Neuronal stem cell (in vitro differentiated cells): ENCODE measurements at regions not wholly inside any gene's neighbourhood (a gene's known extent, or its start where the extent isn't known, plus 50 kb on each side); places are given as distances from the start of the nearest gene placed in this dataset.

Experiments used
- DNase-seq: peaks from one replicate; pipeline ENCODE4 v3.0.0-alpha.2; 2013; ENCODE audit warnings: low spot score
- H2AFZ ChIP-seq: one replicate; pipeline ENCODE4 v1.6.1; 2013; ENCODE audit warnings: mild to moderate bottlenecking, low read length, inconsistent platforms
- H2AK5ac ChIP-seq: 2 replicates; pipeline ENCODE4 v1.6.1; 2013; ENCODE audit warnings: low read depth, mild to moderate bottlenecking, inconsistent platforms, low read length, moderate library complexity, mixed read lengths
- H2BK120ac ChIP-seq: 2 replicates; pipeline ENCODE4 v1.6.1; 2013; ENCODE audit warnings: low read depth, mild to moderate bottlenecking, inconsistent platforms, low read length, moderate library complexity, mixed read lengths
- H2BK12ac ChIP-seq: one replicate; pipeline ENCODE4 v1.6.1; 2013; ENCODE audit warnings: low read length, inconsistent platforms
- H2BK15ac ChIP-seq: 2 replicates; pipeline ENCODE4 v1.6.1; 2013; ENCODE audit warnings: mild to moderate bottlenecking, low read length, inconsistent platforms, mixed read lengths
- H2BK5ac ChIP-seq: one replicate; pipeline ENCODE4 v1.6.1; 2013; ENCODE audit warnings: inconsistent platforms, mild to moderate bottlenecking, low read length, moderate library complexity
- H3K14ac ChIP-seq: one replicate; pipeline ENCODE4 v1.6.1; 2013; ENCODE audit warnings: low read length, inconsistent platforms
- H3K18ac ChIP-seq: 2 replicates; pipeline ENCODE4 v1.6.1; 2013; ENCODE audit warnings: low read length, inconsistent platforms
- H3K23ac ChIP-seq: 2 replicates; pipeline ENCODE4 v1.6.1; 2013; ENCODE audit warnings: low read depth, mild to moderate bottlenecking, mixed read lengths, low read length, inconsistent platforms; ENCODE audit not compliant: poor library complexity
- H3K27ac ChIP-seq: replicated peaks from 3 replicates; pipeline ENCODE4 v1.5.1; 2013; ENCODE audit warnings: low read length, inconsistent platforms
- H3K27me3 ChIP-seq, 3 experiments: 2 replicates each; pipeline ENCODE4 v1.6.1; 2013; ENCODE audit warnings: low read length in 3 of 3, mild to moderate bottlenecking in 2 of 3, inconsistent platforms in 1 of 3, low read depth in 1 of 3, mixed read lengths in 1 of 3, moderate library complexity in 1 of 3; ENCODE audit not compliant: control insufficient read depth in 3 of 3, insufficient read depth in 3 of 3
- H3K36me3 ChIP-seq, 2 donors: replicated peaks in 1 of 2; 2 replicates each; pipeline ENCODE4 v1.6.1; 2013; ENCODE audit warnings: low read length in 2 of 2; ENCODE audit not compliant: control insufficient read depth in 2 of 2, insufficient read depth in 2 of 2
- H3K4ac ChIP-seq: 2 replicates; pipeline ENCODE4 v1.6.1; 2013; ENCODE audit warnings: inconsistent platforms, mild to moderate bottlenecking, low read length, moderate library complexity
- H3K4me1 ChIP-seq, 2 donors: 1 replicate in 1 of 2; 2 replicates in 1 of 2; pipeline ENCODE4 v1.6.1; 2013; ENCODE audit warnings: low read length in 2 of 2, low read depth in 1 of 2; ENCODE audit not compliant: control insufficient read depth in 2 of 2, insufficient read depth in 1 of 2
- H3K4me2 ChIP-seq: one replicate; pipeline ENCODE4 v1.6.1; 2013; ENCODE audit warnings: mild to moderate bottlenecking, low read length, inconsistent platforms; ENCODE audit not compliant: insufficient read depth, poor library complexity, severe bottlenecking
- H3K4me3 ChIP-seq, 2 donors: 2 replicates each; pipeline ENCODE4 v1.5.1; 2013; ENCODE audit warnings: low read length in 2 of 2, mild to moderate bottlenecking in 2 of 2, inconsistent platforms in 1 of 2, moderate library complexity in 1 of 2
- H3K79me1 ChIP-seq: one replicate; pipeline ENCODE4 v1.6.1; 2013; ENCODE audit warnings: low read depth, mild to moderate bottlenecking, inconsistent platforms, low read length, moderate library complexity
- H3K9ac ChIP-seq: one replicate; pipeline ENCODE4 v1.6.1; 2013; ENCODE audit warnings: mild to moderate bottlenecking, low read depth, low read length, inconsistent platforms; ENCODE audit not compliant: poor library complexity
- H3K9me3 ChIP-seq, 2 donors: replicated peaks in 1 of 2; 2 replicates each; pipeline versions ENCODE3 to v1.6.1; 2013; ENCODE audit warnings: low read length in 2 of 2, mild to moderate bottlenecking in 2 of 2, inconsistent platforms in 1 of 2, low read depth in 1 of 2, mixed read lengths in 1 of 2, moderate library complexity in 1 of 2; ENCODE audit not compliant: control insufficient read depth in 2 of 2, insufficient read depth in 1 of 2
- H4K8ac ChIP-seq: one replicate; pipeline ENCODE4 v1.6.1; 2013; ENCODE audit warnings: low read depth, mild to moderate bottlenecking, inconsistent platforms, low read length, moderate library complexity
- H4K91ac ChIP-seq: one replicate; pipeline ENCODE4 v1.6.1; 2013; ENCODE audit warnings: low read length, low read depth, mild to moderate bottlenecking, inconsistent platforms; ENCODE audit not compliant: poor library complexity
- WGBS, 2 donors: extraction: QIAGEN DNeasy Blood & Tissue Kit; methylation state at CpG; one replicate each; pipeline ENCODE4 v1.1.7; 2013; ENCODE audit warnings: missing lambda C conversion rate in 2 of 2, mixed read lengths in 1 of 2; ENCODE audit not compliant: insufficient read length in 2 of 2, insufficient replicate concordance in 1 of 2; ENCODE audit errors: extremely low coverage in 2 of 2; 5-methylcytosine and 5-hydroxymethylcytosine counted together

- WGBS, 2 donors, result no CpG with 5 or more reads among the region's 2 CpGs
- Histone ChIP-seq H3K14ac (no peak overlapping the region), H3K36me3 (no peaks in the 10 kb centered on the region), H3K4me1 (peaks cover 0 to 11% of the 10 kb centered on the region in 2 donors), H2BK120ac (no peak overlapping the region), H4K8ac (no peak overlapping the region), H2BK15ac (no peak overlapping the region), H2BK5ac (no peak overlapping the region), H3K4ac (no peak overlapping the region), H3K18ac (no peak overlapping the region), H2AFZ (no peak overlapping the region), H3K4me2 (no peak overlapping the region), H3K27me3 (no peaks in the 10 kb centered on the region), H3K9me3 (no peaks in the 10 kb centered on the region), H3K4me3 (no peak overlapping the region), H3K23ac (no peak overlapping the region), H3K79me1 (no peaks in the 10 kb centered on the region), H2AK5ac (no peak overlapping the region), H3K9ac (no peak overlapping the region), H2BK12ac (no peak overlapping the region), H4K91ac (no peak overlapping the region), H3K27ac (no peak overlapping the region)
- DNase-seq, result no peak
These were observed 499.2 kb upstream of the FAM98A start for GRCh38 chr2:34098256-34098655.

GRCh38 chr2:34096562-34097171, 497.6 kb upstream of the FAM98A start:
- Histone ChIP-seq H3K36me3 (no peaks in the 10 kb centered on the region), H2BK120ac (no peak overlapping the region), H3K4me1 (peaks cover 0 to 11% of the 10 kb centered on the region in 2 donors), H2BK12ac (no peak overlapping the region), H3K18ac (no peak overlapping the region), H3K9ac (no peak overlapping the region), H3K14ac (no peak overlapping the region), H2AFZ (no peak overlapping the region), H2BK15ac (no peak overlapping the region), H3K4ac (no peak overlapping the region), H4K91ac (no peak overlapping the region), H3K23ac (no peak overlapping the region), H3K27me3 (no peaks in the 10 kb centered on the region), H3K4me3 (no peak overlapping the region), H3K27ac (no peak overlapping the region), H2BK5ac (no peak overlapping the region), H3K4me2 (no peak overlapping the region), H2AK5ac (no peak overlapping the region), H4K8ac (no peak overlapping the region), H3K79me1 (no peaks in the 10 kb centered on the region), H3K9me3 (no peaks in the 10 kb centered on the region)
- DNase-seq, result peak; percentile 65
- no CpG with 5 or more reads among the region's 3 CpGs for WGBS, 2 donors

- H2BK12ac ChIP-seq, result no peak overlapping the region
- H4K8ac ChIP-seq, result no peak overlapping the region
- no peak overlapping the region for H2AFZ ChIP-seq
- WGBS, 2 donors, result no CpG with 5 or more reads among the region's 3 CpGs
- DNase-seq, result no peak
- H3K4me2 ChIP-seq, result no peak overlapping the region
- H3K27me3 ChIP-seq, result no peaks in the 10 kb centered on the region
- no peak overlapping the region for H2BK120ac ChIP-seq
- H3K79me1 ChIP-seq, result no peaks in the 10 kb centered on the region
- H3K27ac ChIP-seq, result no peak overlapping the region
- no peak overlapping the region for H3K18ac ChIP-seq
- no peaks in the 10 kb centered on the region for H3K36me3 ChIP-seq
- H3K14ac ChIP-seq, result no peak overlapping the region
- H2BK15ac ChIP-seq, result no peak overlapping the region
- no peak overlapping the region for H3K4ac ChIP-seq
- H4K91ac ChIP-seq, result no peak overlapping the region
- H3K4me3 ChIP-seq, result no peak overlapping the region
- no peak overlapping the region for H3K23ac ChIP-seq
- H3K9me3 ChIP-seq, result no peaks in the 10 kb centered on the region
- H2AK5ac ChIP-seq, result no peak overlapping the region
- no peaks in the 10 kb centered on the region for H3K4me1 ChIP-seq
- no peak overlapping the region for H3K9ac ChIP-seq
- H2BK5ac ChIP-seq, result no peak overlapping the region
These were observed 494.7 kb upstream of the FAM98A start for GRCh38 chr2:34093790-34094189.

GRCh38 chr2:34070196-34070595, 471.1 kb upstream of the FAM98A start:
- no peak overlapping the region for H2BK5ac ChIP-seq

More at GRCh38 chr2:34070196-34070595, 471.1 kb upstream of the FAM98A start:
- no peak overlapping the region for H2BK15ac ChIP-seq
- no peak overlapping the region for H2AFZ ChIP-seq
- no peak overlapping the region for H3K9ac ChIP-seq
- H3K79me1 ChIP-seq, result no peaks in the 10 kb centered on the region
- H2BK120ac ChIP-seq, result no peak overlapping the region
- H3K14ac ChIP-seq, result no peak overlapping the region
- H2BK12ac ChIP-seq, result no peak overlapping the region
- H3K4me2 ChIP-seq, result no peak overlapping the region
- H3K27me3 ChIP-seq, result no peaks in the 10 kb centered on the region
- no peaks in the 10 kb centered on the region for H3K36me3 ChIP-seq
- no peak overlapping the region for H3K27ac ChIP-seq
- H3K4ac ChIP-seq, result no peak overlapping the region
- WGBS, 2 donors, result no CpG with 5 or more reads among the region's 2 CpGs
- DNase-seq, result no peak
- H4K8ac ChIP-seq, result no peak overlapping the region
- no peak overlapping the region for H3K18ac ChIP-seq
- peaks cover 0 to 6% of the 10 kb centered on the region in 2 donors for H3K9me3 ChIP-seq
- no peak overlapping the region for H3K4me3 ChIP-seq
- H2AK5ac ChIP-seq, result no peak overlapping the region
- H4K91ac ChIP-seq, result no peak overlapping the region
- no peaks in the 10 kb centered on the region for H3K4me1 ChIP-seq
- no peak overlapping the region for H3K23ac ChIP-seq
